ENCODE measurements at regions not wholly inside any gene's neighbourhood (a gene's known extent, or its start where the extent isn't known, plus 50 kb on each side); places are given as distances from the start of the nearest gene placed in this dataset.

GRCh38 chr3:139197251-139197650, 146.6 kb upstream of the MRPS22 start:
- H3K4me1 ChIP-seq (ENCODE audit: insufficient read depth, poor library complexity, severe bottlenecking) = no peaks in the 10 kb centered on the region
- no peak overlapping the region for H3K27ac ChIP-seq (ENCODE audit: poor library complexity, severe bottlenecking)
- no peaks in the 10 kb centered on the region for H3K9me3 ChIP-seq (ENCODE audit: severe bottlenecking)
- no peaks in the 10 kb centered on the region for H3K27me3 ChIP-seq (ENCODE audit: insufficient read depth, poor library complexity, severe bottlenecking)
- H3K4me3 ChIP-seq (ENCODE audit: severe bottlenecking) = no peak overlapping the region
- TF ChIP-seq CTCF (IDR thresholded peaks at IDR 0.05; ENCODE audit: poor library complexity, severe bottlenecking) = no peak
- ATAC-seq (ENCODE audit: low read depth) (no peak), DNase-seq (ENCODE audit: low spot score) (no peak)
- no peaks in the 10 kb centered on the region for H3K36me3 ChIP-seq (ENCODE audit: low read depth)

DNA sequence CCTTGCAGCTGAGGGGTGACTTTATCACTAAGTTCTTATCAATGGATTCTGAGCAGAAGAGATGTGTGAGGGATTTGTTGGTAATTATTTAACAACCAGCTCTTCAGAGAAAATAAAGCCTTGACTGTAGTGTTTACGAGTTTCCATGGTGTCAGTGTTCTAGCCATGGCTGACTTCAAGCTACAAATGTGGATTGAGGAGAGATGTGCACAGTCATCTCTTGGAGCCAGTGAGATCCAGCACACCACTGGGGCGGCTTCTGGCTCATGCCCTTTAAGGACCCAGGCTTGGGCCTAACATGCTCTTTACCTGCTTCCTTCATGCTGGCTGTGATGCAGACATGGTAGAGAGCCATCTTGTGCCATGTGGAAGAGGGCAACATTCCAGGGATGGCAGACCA, 145.6 kb upstream of the MRPS22 start:
- no peak for TF ChIP-seq CTCF (IDR thresholded peaks at IDR 0.05; ENCODE audit: poor library complexity, severe bottlenecking)
- no peak overlapping the region for H3K27ac ChIP-seq (ENCODE audit: poor library complexity, severe bottlenecking)
- no peak overlapping the region for H3K4me3 ChIP-seq (ENCODE audit: severe bottlenecking)
- H3K4me1 ChIP-seq (ENCODE audit: insufficient read depth, poor library complexity, severe bottlenecking) = no peaks in the 10 kb centered on the region
- H3K27me3 ChIP-seq (ENCODE audit: insufficient read depth, poor library complexity, severe bottlenecking) = no peaks in the 10 kb centered on the region
- ATAC-seq (ENCODE audit: low read depth) = no peak
- DNase-seq (ENCODE audit: low spot score) = no peak
- no peaks in the 10 kb centered on the region for H3K9me3 ChIP-seq (ENCODE audit: severe bottlenecking)
- H3K36me3 ChIP-seq (ENCODE audit: low read depth) = no peaks in the 10 kb centered on the region

GRCh38 chr3:139198929-139199328, 144.9 kb upstream of the MRPS22 start:
- ATAC-seq (ENCODE audit: low read depth) = no peak
- H3K9me3 ChIP-seq (ENCODE audit: severe bottlenecking) = no peaks in the 10 kb centered on the region
- no peaks in the 10 kb centered on the region for H3K27me3 ChIP-seq (ENCODE audit: insufficient read depth, poor library complexity, severe bottlenecking)
- H3K36me3 ChIP-seq (ENCODE audit: low read depth) = no peaks in the 10 kb centered on the region
- TF ChIP-seq CTCF (IDR thresholded peaks at IDR 0.05; ENCODE audit: poor library complexity, severe bottlenecking) = no peak
- H3K4me1 ChIP-seq (ENCODE audit: insufficient read depth, poor library complexity, severe bottlenecking) = no peaks in the 10 kb centered on the region
- DNase-seq (ENCODE audit: low spot score) = no peak
- H3K4me3 ChIP-seq (ENCODE audit: severe bottlenecking) = no peak overlapping the region
- no peak overlapping the region for H3K27ac ChIP-seq (ENCODE audit: poor library complexity, severe bottlenecking)

DNA sequence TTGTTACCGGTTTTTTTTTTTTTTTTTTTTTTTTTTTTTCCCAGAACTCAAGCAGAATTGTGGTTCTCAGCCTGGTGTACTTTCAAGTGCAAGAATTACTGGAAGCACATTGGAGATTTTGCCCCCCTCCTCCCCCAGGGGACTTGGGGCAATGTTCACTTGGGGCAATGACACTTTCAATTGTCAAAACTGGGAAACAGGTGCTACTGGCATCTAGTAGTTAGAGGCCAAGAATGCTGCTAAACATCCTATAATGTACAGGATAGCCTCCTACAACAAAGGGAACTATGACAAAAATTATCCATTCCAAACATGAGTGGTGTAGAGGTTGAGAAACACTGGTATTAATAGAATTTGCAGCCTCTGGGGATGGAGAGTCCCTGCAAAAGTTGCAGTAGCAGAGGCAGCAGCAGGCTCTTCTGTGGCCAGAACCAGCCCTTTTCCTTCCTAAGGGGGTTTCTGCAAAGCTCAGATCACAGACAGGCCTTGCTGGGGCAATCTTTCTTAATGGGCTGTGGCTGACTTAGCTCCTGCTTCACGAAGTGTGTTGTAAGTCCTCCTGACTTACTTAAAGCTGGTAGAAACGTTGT, 144.3 kb upstream of the MRPS22 start:
- H3K4me3 ChIP-seq (ENCODE audit: severe bottlenecking) = no peak overlapping the region
- H3K4me1 ChIP-seq (ENCODE audit: insufficient read depth, poor library complexity, severe bottlenecking) = no peaks in the 10 kb centered on the region
- ATAC-seq (ENCODE audit: low read depth) = no peak
- no peaks in the 10 kb centered on the region for H3K27me3 ChIP-seq (ENCODE audit: insufficient read depth, poor library complexity, severe bottlenecking)
- no peak for DNase-seq (ENCODE audit: low spot score)
- no peak for TF ChIP-seq CTCF (IDR thresholded peaks at IDR 0.05; ENCODE audit: poor library complexity, severe bottlenecking)
- no peaks in the 10 kb centered on the region for H3K9me3 ChIP-seq (ENCODE audit: severe bottlenecking)
- H3K36me3 ChIP-seq (ENCODE audit: low read depth) = no peaks in the 10 kb centered on the region
- no peak overlapping the region for H3K27ac ChIP-seq (ENCODE audit: poor library complexity, severe bottlenecking)

DNA sequence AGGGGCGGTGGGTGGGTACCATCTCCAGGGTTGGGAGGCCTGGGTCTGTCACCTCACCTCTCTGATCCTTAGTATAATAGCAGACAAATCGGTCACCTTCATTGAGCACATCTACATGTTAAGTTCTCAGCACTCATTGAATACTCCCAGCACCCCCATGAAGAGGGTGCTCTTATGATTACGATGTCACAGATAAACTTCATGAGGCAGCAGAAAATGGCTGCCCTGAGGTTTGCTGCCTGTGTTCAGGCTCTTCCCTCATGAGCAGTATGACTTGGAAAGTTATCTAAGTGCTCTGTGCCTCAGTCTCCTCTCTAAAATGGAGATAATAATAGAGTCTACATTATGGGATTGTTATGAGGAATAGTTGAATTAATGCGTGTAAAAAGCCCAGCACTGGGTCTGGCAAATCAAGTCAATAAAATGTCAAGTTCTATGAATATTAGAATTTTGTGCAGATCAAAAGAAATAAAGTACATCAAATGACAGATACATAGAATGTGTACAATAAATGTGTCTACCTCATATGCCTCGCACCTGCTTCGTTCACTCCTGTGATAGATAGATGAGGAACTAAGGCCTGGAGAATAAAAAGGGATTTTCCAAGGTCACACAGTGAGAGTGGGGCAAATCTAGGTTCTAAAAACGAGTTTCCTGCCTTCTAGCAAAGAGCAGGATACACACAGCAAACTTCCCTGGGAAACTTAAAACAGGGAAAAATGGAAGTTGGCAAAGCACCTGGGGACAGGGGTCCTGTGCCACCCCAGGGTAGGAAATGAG, 142.2 kb upstream of the MRPS22 start:
- no peak overlapping the region for H3K27ac ChIP-seq (ENCODE audit: poor library complexity, severe bottlenecking)
- no peaks in the 10 kb centered on the region for H3K9me3 ChIP-seq (ENCODE audit: severe bottlenecking)
- H3K4me3 ChIP-seq (ENCODE audit: severe bottlenecking) = no peak overlapping the region
- H3K36me3 ChIP-seq (ENCODE audit: low read depth) = no peaks in the 10 kb centered on the region
- ATAC-seq (ENCODE audit: low read depth) (no peak), DNase-seq (ENCODE audit: low spot score) (no peak)
- TF ChIP-seq CTCF (IDR thresholded peaks at IDR 0.05; ENCODE audit: poor library complexity, severe bottlenecking) = no peak
- H3K4me1 ChIP-seq (ENCODE audit: insufficient read depth, poor library complexity, severe bottlenecking) = no peaks in the 10 kb centered on the region
- H3K27me3 ChIP-seq (ENCODE audit: insufficient read depth, poor library complexity, severe bottlenecking) = no peaks in the 10 kb centered on the region
